ENCODE measurements at regions not wholly inside any gene's neighbourhood (a gene's known extent, or its start where the extent isn't known, plus 50 kb on each side); places are given as distances from the start of the nearest gene placed in this dataset.
"Not testable (repeated sequence)": the region's sequence is repeated elsewhere in the genome, so short reads cannot be mapped to it uniquely, and the experiment has no call there.

DNA sequence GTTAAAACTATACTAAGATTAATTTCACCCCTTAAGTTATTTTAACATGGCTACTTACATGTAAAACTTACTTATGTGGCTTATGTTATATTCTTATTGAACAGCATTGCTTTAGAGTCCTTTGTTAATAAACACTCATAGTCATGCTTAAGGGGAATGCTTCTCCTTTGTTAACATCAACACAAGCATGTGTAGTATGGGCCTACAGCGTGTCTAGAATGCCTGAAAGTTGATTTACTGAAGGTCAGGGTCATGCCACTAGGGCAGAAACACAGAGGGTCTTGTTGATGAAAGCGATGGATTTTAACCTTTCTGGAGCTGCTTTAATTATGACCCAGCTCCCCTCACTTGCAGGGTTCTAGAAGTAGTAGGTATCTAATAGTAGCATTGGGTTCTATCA lies 159.8 kb upstream of the DLX2 start:
- no peak for DNase-seq

DNA sequence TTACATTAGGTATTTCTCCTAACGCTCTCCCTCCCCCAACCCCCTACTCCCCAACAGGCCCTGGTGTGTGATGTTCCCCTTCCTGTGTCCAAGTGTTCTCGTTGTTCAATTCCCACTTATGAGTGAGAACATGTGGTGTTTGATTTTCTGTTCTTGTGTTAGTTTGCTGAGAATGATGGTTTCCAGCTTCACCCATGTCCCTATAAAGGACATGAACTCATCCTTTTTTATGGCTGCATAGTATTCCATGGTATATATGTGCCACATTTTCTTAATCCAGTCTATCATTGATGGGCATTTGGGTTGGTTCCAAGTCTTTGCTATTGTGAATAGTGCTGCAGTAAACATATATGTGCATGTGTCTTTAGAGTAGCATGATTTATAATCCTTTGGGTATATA lies 162.1 kb upstream of the DLX2 start:
- DNase-seq, result not testable (repeated sequence)

DNA sequence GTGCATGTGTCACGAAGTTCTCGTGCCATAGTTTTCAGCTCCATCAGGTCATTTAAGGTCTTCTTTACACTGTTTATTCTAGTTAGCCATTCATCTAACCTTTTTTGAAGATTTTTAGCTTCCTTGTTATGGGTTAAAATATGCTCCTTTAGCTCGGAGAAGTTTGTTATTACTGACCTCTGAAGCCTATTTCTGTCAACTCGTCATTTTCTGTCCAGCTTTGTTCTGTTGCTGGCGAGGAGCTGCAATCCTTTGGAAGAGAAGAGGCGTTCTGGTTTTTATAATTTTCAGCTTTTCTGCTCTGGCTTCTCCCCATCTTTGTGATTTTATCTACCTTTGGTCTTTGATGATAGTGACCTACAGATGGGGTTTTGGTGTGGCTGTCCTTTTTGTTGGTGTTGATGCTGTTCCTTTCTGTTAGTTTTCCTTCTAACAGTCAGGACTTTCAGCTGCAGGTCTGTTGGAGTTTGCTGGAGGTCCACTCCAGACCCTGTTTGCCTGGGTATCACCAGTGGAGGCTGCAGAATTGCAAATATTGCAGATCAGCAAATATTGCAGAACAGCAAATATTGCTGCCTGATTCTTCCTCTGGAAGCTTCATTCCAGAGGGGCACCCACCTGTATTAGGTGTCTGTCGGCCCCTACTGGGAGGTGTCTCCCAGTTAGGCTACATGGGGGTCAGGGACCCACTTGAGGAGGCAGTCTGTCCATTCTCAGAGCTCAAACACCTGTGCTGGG lies 157.7 kb upstream of the ITGA6 start:
- DNase-seq, result not testable (repeated sequence)

DNA sequence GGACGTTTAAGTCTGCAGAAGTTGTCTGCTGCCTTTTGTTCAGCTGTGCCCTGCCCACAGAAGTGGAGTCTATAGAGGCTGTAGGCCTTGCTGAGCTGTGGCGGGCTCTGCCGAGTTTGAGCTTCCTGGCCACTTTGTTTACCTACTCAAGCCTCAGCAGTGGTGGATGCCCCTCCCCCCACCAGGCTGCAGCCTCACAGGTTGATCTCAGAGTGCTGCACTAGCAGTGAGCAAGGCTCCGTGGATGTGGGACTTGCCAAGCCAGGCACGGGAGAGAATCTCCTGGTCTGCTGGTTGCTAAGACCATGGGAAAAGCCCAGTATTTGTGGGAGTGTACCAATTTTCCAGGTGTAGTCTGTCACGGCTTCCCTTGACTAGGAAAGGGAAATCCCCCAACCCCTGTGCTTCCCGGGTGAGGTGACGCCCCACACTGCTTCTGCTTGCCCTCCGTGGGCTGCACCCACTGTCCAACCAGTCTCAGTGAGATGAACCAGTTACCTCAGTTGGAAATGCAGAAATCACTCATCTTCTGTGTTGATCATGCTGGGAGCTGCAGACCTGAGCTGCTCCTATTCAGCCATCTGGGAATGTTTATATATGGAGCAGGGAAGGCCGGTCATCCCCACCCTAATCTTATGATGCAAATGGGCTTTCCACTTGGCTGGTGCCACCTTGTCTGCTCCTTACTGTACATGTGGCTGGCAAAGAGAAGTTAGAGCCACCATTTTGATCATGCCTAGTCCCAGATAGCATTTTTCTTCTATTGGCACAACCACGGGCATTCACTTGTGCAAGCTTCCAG lies 156.9 kb upstream of the ITGA6 start:
- DNase-seq, result peak; percentile 94

DNA sequence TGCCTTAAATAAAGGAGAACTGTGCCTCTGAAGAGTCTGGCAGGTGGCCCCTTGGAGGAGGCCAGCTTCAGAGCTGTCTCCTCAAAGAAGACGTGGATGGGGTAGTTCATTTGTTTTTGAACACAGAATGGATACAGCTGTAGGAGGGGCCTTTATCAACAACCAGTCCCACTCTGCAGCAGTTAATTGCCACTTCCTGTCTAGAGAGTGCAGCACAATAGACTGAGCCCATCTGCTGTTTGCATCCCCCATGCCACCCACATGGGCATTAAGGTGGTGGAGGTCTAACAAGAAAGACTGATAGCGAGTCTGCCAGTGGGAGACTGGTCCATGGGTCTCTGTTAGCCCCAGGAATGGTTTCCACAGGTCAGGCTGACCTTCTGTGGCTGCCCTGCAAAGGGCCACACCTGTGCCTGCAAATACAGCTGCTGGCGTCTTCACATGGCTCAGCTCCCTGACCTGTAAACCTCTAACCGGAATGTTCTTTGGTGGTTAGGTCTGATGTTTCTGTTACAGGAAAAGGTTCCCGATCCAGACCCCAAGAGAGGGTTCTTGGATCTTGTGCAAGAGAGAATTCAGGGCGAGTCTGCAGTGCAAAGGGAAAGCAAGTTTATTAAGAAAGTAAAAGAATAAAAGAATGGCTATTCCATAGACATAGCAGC lies 153.3 kb upstream of the ITGA6 start:
- DNase-seq, result no peak

DNA sequence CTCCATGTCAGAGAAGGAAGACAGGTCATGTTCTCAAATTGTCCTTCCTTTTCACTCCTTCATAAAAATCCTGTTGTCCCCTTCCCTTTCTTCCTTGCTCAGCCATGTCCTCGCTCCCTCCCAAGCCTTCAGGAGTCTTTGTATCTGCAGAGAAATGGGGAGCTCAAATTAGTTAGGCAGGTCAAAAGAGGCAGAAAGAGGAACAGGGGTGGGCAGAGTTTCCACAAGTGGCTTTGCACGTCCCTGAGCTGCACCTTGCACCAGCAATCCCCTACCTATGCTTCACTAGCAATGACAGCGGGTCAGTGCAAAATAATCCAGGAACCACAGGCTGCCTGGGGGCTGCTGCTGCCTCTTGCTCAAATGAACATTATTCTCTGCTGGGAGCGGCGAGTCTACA lies 152.1 kb upstream of the ITGA6 start:
- no peak for DNase-seq

DNA sequence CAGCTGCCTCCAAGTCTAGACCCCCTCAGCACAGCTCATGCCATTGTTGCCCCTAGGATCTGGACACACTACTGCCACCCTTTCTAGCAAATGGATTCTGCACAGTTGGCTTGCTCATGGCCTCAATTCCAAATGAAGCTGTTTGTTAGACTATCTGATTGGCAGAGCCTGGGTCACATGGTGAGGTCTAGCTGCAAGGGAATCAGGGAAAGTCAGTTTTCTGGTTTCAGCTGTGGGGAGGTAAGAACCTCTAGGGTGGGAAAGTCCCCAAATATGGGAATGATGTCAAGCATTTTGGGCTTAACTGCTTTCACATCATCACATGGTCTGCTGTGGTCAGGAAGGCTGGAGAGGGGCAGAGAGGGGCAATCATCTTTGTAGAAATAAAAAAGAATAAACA lies 150.4 kb upstream of the ITGA6 start:
- DNase-seq, result no peak

DNA sequence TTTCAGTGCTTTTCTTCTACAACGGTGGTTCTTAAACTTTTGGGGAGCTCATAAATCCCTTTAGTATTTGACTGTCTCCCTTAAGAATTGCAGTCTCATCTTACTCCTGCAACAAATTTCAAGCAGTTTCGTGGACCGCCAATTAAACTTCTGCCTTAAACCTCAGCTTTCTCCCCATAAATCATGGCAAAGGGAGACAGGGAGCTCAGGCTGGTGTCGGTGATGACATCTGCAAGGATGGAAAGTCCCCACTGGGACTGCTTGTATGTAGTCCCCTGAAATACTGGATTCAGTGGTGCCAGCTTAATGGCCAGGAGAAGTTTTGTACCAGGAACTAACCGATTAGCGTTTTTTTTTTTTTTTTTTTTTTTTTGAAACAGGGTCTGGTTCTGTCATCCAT lies 148.7 kb upstream of the ITGA6 start:
- no peak for DNase-seq

DNA sequence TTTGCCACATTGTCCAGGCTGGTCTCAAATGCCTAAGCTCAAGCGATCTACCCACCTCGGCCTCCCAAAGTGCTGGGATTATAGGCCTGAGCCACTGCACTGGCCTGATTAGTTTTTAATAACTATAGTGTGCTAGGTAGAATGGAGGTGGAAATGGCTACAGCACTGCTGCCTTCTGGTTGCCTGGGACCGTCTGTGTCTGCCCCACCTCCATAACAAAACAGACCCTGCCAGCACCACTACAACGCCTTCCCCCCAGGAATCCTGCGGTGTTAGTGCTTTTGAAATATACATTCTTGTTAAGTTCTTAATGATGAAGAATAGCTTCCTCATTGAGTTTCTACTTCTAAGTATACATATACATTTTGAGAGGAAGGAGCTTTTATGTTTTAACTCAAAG lies 148.2 kb upstream of the ITGA6 start:
- no peak for DNase-seq

DNA sequence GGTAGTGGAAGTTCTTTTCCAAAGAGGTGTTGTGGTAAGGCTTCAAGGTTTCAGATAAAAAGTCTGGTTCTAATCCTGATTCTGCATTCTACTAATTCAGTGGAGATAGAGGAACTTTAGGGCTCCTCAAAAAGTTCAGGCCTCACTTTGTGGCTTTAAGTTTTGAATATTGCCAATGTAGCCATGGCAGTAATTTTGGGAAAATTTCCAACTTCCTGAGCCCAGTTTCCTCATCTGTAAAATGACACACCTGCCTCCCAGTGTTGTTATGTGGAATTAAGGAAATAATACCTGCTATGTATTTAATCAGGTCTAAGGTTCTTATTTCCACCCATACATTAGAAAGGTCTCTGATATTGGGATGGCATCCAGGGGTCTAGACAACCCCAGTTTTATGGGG lies 147.6 kb upstream of the ITGA6 start:
- no peak for DNase-seq

DNA sequence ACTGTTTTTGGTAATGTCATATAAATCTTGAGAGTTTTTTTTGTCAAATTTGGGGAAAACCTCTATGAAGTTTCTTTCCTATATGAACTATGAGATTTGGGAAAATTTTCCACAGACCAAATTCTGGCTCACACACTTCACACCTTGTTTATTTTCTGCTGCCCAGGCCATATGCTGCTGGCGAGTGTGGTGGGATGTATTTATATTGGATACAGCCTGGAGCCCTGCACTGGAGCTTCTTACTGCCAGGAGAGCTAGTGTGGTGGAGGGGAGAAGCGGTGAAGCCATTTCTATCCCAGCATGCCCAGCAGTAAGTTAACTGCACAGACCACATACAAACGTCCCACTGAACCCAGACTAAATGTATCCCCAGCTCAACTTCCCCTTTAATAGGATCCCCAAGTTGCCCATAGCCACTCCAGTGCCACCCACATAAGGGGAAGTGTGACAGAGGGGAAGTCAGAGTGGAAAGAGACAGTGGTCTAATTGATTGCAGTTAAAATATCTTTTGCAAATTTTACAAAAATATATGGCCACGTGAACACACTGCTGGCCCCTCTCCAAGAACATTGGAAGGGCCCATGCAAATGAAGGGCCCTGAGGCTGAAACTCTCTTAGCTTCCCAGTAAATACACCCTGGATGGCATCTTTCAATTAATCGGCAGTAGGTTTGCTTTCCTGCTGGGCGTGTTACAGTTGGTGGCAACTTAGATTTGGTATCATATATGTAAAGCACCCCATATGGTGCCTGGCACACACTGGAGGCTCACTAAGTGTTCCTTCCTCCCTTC lies 146.6 kb upstream of the ITGA6 start:
- DNase-seq, result no peak

DNA sequence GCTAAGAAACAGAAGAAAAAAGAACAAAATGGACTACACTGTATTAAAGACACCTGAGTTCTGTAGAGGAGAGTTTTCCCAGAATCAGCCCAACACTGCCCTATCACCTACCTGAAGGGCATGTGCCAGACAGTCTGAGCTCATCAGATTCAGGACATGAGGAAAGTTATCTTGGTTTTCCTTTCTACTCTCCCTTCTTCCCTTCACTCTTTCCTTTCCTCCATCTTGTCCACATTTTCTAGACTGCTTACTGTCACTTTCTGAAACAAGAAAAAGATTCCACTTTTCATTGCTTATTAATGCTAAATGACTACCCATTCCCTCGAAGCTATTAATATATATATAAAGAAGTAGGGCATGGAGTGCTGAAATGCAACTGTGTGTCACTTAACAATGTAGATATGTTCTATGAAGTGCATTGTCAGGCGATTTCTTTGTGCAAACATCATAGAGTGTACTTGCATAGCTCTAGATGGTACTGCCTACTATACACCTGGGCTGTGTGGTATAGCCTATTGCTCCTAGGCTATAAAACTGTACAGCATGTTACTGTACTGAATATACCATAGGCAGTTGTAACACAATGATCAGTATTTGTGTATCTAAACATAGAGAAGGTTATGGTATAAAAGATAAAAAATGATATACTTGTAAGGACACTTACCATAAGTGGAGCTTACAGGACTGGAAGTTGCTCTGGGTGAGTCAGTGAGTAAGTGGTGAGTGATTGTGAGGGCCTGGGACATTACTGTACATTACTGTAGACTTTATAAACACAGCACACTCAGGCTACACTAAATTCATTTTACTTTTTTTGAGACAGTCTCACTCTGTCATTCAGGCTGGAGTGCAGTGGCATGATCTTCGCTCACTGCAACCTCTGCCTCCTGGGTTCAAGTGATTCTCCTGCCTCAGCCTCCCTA lies 145.5 kb upstream of the ITGA6 start:
- DNase-seq, result no peak

DNA sequence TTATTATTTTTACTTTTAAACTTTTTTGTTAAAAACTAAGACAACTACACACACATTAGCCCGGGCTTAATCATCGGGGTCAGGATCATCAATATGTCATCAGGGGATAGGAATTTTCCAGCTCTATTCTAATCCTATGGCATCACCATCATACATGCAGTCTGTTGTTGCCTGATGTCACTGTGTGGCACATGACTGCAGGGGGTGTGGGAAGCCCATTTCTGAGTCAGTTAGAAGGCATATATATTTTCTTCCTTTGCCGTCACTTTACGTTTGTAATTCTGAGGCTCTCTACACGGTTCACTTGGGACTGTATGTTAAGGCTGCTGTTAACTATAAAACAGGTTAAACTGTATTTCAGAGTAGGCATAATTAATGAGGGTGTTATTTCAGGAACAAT lies 144.4 kb upstream of the ITGA6 start:
- no peak for DNase-seq

DNA sequence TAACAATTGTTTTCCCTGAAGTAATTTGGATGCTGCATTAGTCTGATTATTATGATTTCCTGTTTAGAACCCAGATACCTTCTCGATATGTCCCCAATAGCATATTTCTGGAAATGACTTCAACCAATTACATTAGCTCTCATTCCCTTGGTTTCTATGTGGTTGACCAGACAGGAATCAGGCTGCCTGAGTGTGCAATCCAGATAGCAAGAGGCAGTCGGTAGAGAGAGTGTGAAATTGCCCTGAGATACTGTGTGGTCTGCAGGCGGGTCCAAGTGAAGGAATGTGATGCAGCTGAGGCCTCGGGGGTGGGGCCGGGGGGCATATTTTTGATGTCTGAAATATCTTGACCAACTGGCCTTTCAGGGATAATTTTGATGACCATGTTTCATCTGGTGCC lies 143.9 kb upstream of the ITGA6 start:
- DNase-seq, result no peak

DNA sequence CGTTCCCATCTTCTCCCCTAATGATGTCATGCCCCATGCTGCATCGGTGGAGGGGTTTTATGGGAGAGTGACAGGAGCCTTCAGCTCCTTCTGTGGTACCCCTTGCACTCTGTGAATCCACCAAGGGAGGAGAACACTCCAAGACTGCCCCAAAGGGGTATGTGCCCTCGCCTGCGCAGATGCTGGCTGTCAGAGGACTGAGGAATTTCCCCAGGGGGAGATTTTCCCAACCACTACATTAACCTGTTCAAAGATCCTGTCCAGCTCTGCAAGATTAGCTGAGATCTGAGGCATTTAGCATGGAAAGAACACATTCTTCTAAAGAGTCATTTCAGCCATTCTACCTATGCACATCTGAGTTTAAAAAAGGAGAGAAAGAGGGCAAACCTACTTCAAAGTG lies 143.2 kb upstream of the ITGA6 start:
- no peak for DNase-seq

DNA sequence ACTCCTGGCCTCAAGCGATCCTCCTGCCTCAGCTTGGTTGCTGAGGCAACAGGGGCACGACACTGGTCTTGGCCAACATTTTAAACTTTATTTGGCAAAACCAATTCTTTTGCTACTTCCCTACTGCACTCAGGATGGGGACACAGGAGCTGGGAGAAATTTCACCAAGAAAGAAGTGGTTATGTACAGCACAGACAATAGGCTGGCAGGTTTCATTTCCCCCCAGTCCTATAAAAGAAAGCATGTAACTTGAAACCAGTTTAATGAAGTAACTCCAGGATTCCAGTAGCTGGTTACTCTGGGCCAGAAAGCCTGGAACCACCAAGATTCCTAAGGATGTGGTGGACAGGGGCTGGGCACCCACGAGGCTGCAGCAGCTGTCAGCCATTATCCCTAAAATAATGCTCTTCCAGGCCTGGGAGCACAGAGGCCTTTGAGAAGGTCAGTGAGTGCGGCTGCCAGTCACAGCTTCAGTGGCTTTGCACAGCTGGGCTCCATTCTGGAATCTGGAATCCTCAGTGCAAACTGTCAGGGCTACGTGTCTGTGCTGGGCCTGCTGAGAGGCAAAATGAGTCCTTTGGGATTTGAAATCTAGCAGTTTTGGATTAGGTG lies 142.3 kb upstream of the ITGA6 start:
- DNase-seq, result no peak

DNA sequence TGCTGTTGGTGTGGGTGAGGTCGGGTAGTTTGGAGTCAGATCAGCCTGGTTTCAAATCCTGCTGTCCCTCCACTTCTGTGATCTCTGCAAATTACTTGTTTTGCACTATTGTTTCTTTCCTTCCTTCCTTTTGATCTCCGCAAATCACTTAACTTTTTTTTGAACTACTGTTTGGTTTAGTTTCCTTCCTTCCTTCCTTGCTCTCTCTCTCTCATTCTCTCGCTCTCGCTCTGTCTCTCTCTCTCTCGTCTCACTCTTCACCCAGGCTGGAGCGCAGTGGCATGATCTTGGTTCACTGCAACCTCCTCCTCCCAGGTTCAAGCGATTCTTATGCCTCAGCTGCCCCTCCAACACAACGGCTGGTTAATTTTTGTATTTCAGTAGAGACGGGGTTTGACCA lies 141.6 kb upstream of the ITGA6 start:
- no peak for DNase-seq

DNA sequence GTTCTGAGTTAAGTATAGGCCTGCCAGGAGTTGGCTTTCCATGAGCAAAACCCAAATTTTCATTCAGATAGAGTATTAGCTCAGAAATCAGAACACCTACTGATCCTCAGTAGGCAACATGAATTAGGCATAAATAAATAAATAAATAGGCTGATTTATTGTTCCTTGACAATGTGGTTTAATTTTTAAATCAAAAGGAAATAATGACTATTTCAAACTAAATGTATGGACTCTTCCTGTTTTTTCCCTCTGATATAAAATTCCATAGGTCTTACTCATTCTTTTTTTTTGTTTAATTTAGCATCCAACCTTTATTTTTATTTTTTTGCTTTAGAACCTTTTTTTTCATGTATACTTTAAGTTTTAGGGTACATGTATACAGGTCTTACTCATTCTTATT lies 140.2 kb upstream of the ITGA6 start:
- no peak for DNase-seq

DNA sequence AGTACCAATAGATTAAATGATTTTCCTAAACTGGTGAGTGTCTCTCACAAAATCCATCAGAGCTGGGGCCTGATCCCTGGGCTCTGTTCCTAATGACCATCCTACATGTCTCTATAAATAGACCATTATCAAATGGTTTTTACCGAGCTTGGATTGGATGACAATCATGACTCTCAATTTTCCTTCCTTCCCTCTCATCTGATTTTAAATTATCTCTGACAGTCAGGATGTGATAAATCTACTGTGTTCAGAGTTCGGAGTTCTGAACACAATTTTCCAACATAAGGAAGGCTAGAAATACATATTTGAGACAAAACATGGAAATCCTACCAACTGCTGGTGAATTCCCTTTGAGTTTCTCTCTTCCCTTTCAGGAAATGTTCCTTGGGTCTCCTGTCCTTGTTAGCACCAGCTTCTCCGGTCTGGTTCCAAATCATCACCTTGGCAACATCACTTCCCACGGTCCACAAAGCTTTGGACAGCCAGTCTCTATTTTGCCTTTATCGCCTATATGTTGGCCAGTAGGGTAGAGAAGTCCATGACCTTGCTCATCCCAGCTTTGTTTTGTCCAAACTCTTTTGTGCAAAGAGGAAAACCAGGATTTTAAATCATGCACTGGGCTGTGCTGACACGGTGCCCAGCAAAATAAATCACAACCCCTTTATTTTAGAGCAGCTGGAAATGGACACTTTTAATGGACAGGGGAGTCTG lies 139.6 kb upstream of the ITGA6 start:
- no peak for DNase-seq

DNA sequence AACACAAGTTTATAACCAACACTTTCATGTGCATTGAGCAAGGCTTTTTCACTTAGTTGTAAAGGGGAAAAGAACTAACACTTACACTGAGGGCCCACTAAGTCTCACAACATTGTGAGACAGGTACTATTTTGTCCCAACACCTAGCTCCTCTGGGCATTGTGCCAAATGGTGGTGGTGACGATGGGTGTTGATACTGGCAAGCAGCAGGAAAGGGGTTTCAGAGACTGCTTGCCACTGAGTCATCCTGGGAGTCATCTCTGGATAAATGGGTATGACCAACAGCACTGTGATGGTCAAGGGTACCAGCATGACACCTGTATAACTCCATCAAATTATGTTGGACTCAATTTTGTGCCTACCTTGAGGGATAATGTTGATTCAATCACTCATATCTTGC lies 138.8 kb upstream of the ITGA6 start:
- DNase-seq, result no peak

DNA sequence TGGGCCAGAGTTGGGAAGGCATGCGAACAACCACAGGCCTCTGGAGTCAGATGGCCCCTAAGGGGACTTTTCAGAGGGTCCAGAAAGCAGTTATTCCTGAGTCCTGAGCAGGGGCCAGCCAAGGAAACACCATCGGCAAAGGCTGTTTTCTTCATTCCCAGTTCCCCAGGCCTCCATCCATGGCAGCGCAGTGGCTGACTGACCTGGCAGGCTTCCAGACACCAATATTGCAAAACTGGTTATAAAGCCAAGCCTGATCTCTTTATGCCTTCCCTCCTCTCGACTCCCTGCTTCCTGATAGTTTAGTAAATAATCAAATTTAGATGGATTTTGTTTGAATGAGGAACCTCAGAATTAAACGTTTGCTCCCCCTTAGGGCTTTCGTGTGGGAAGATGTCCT lies 133.4 kb upstream of the ITGA6 start:
- DNase-seq, result peak; percentile 90
